ENCODE measurements at regions not wholly inside any gene's neighbourhood (a gene's known extent, or its start where the extent isn't known, plus 50 kb on each side); places are given as distances from the start of the nearest gene placed in this dataset.

- ChIA-PET POLR2A (ENCODE audit: unreplicated experiment) (no interaction called here), CTCF (no interaction called here)
- Histone ChIP-seq H3K36me3 (ENCODE audit: low read depth) (no peaks in the 10 kb centered on the region), H3K4me3 (no peak overlapping the region), H4K20me1 (ENCODE audit: insufficient read depth) (no peaks in the 10 kb centered on the region), H3K4me2 (no peak overlapping the region), H3K79me2 (ENCODE audit: low read depth) (no peaks in the 10 kb centered on the region), H3K27ac (no peak overlapping the region), H3K27me3 (ENCODE audit: insufficient read depth, low read depth) (no peaks in the 10 kb centered on the region), H3F3A (ENCODE audit: insufficient read depth, low read depth) (no peaks in the 10 kb centered on the region; the same call in 1 of the 2 replicates), H3K9me2 (ENCODE audit: insufficient read depth) (no peaks in the 10 kb centered on the region), H2AFZ (no peak overlapping the region), H3K9me3 (ENCODE audit: insufficient read depth, low read depth) (no peaks in the 10 kb centered on the region), H3K4me1 (replicated peaks; ENCODE audit: insufficient read depth) (no peaks in the 10 kb centered on the region)
- no peak for TF ChIP-seq EZH2 (IDR thresholded peaks at IDR 0.05; ENCODE audit: low read depth)
- TF ChIP-seq, protein P1, sequence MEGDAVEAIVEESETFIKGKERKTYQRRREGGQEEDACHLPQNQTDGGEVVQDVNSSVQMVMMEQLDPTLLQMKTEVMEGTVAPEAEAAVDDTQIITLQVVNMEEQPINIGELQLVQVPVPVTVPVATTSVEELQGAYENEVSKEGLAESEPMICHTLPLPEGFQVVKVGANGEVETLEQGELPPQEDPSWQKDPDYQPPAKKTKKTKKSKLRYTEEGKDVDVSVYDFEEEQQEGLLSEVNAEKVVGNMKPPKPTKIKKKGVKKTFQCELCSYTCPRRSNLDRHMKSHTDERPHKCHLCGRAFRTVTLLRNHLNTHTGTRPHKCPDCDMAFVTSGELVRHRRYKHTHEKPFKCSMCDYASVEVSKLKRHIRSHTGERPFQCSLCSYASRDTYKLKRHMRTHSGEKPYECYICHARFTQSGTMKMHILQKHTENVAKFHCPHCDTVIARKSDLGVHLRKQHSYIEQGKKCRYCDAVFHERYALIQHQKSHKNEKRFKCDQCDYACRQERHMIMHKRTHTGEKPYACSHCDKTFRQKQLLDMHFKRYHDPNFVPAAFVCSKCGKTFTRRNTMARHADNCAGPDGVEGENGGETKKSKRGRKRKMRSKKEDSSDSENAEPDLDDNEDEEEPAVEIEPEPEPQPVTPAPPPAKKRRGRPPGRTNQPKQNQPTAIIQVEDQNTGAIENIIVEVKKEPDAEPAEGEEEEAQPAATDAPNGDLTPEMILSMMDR (conservative IDR thresholded peaks at IDR 0.05): no peak
- intact Hi-C loops (cut with micrococcal nuclease; ENCODE audit: unreplicated experiment): no loop called here
- no peak for DNase-seq
- BruUV-seq (replicated peaks): no TSS peak
These were observed 221.3 kb upstream of the ZMIZ1 start for GRCh38 chr10:78847485-78847884.

GRCh38 chr10:78849115-78849514, 219.7 kb upstream of the ZMIZ1 start:
- intact Hi-C loops (cut with micrococcal nuclease; ENCODE audit: unreplicated experiment): no loop called here
- no peak for DNase-seq
- Histone ChIP-seq H3K27me3 (ENCODE audit: insufficient read depth, low read depth) (no peaks in the 10 kb centered on the region), H3F3A (ENCODE audit: insufficient read depth, low read depth) (no peaks in the 10 kb centered on the region), H3K79me2 (ENCODE audit: low read depth) (no peaks in the 10 kb centered on the region), H3K36me3 (ENCODE audit: low read depth) (no peaks in the 10 kb centered on the region), H3K9me3 (ENCODE audit: insufficient read depth, low read depth) (no peaks in the 10 kb centered on the region), H3K4me1 (replicated peaks; ENCODE audit: insufficient read depth) (no peaks in the 10 kb centered on the region), H3K4me2 (no peak overlapping the region), H4K20me1 (ENCODE audit: insufficient read depth) (no peaks in the 10 kb centered on the region), H3K4me3 (no peak overlapping the region), H3K9me2 (ENCODE audit: insufficient read depth) (no peaks in the 10 kb centered on the region), H2AFZ (no peak overlapping the region), H3K27ac (no peak overlapping the region)
- BruUV-seq (replicated peaks): no TSS peak
- ChIA-PET POLR2A (ENCODE audit: unreplicated experiment) (interaction anchor here (0.6 kb wide), 2 partner anchors 13 to 178 kb away, joined by 3 to 4 read pairs; no protein-coding TSS in a partner anchor), CTCF (no interaction called here)
- no peak for TF ChIP-seq EZH2 (IDR thresholded peaks at IDR 0.05; ENCODE audit: low read depth)
- TF ChIP-seq, protein P1 (conservative IDR thresholded peaks at IDR 0.05): no peak

DNA sequence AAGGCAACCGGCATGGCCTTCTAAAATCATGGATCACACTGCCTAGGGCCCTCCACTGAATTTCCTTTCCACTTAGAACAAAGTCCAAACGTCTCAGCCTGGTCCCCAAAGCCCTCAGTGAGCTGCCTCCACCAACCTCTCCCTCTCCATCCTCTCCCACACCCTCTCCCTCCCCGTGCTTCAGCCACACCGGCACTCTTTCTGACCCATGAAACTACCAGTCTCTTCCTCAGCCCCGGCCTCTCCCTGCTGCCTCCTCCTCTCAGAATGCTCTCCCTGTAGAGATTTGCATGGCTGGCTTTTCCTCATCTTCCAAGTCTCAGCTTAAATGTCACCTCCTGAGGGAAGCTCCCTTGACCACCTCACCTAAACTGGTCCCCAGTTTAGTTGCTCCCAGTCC, 219.0 kb upstream of the ZMIZ1 start:
- Histone ChIP-seq H3K27ac (no peak overlapping the region), H3K4me2 (no peak overlapping the region), H3K4me1 (replicated peaks; ENCODE audit: insufficient read depth) (no peaks in the 10 kb centered on the region), H3F3A (ENCODE audit: insufficient read depth, low read depth) (no peaks in the 10 kb centered on the region), H3K4me3 (no peak overlapping the region), H3K79me2 (ENCODE audit: low read depth) (no peaks in the 10 kb centered on the region), H3K36me3 (ENCODE audit: low read depth) (no peaks in the 10 kb centered on the region), H4K20me1 (ENCODE audit: insufficient read depth) (no peaks in the 10 kb centered on the region), H2AFZ (no peak overlapping the region), H3K9me3 (ENCODE audit: insufficient read depth, low read depth) (no peaks in the 10 kb centered on the region), H3K27me3 (ENCODE audit: insufficient read depth, low read depth) (no peaks in the 10 kb centered on the region), H3K9me2 (ENCODE audit: insufficient read depth) (no peaks in the 10 kb centered on the region)
- ChIA-PET CTCF (no interaction called here), POLR2A (ENCODE audit: unreplicated experiment) (interaction anchor here (0.6 kb wide), 3 partner anchors 14 to 265 kb away, joined by 3 to 4 read pairs (median 4); no protein-coding TSS in a partner anchor)
- intact Hi-C loops (cut with micrococcal nuclease; ENCODE audit: unreplicated experiment): no loop called here
- DNase-seq: no peak
- BruUV-seq (replicated peaks): no TSS peak
- no peak for TF ChIP-seq EZH2 (IDR thresholded peaks at IDR 0.05; ENCODE audit: low read depth)
- TF ChIP-seq, protein P1 (conservative IDR thresholded peaks at IDR 0.05): no peak

All from PC-9 (cell line).